Stomach (tissue), 4 donors: ENCODE measurements at regions not wholly inside any gene's neighbourhood (a gene's known extent, or its start where the extent isn't known, plus 50 kb on each side); places are given as distances from the start of the nearest gene placed in this dataset.

Experiments used
- POLR2A ChIP-seq, 4 donors: fragments of 450-650 bp; IDR thresholded peaks; one replicate each; pipeline ENCODE4 v1.6.1; 2016; ENCODE audit warnings: antibody characterized with exemption in 4 of 4, control low read depth in 2 of 4, mild to moderate bottlenecking in 1 of 4, moderate library complexity in 1 of 4
- POLR2AphosphoS5 ChIP-seq, 3 donors: sonication (generic); formaldehyde crosslinking; IDR thresholded peaks; one replicate each; pipeline ENCODE4 v1.6.1; 2016; ENCODE audit warnings: antibody characterized with exemption in 3 of 3
- TF ChIP-seq, protein P1 (sequence below), 7 experiments: fragments of 450-650 bp in 4 of 7; fragments of 200-600 bp in 3 of 7; sonication (generic) in 3 of 7; IDR thresholded peaks; one replicate each; pipeline ENCODE4 v1.5.1; 2016 to 2019; ENCODE audit warnings: antibody characterized with exemption in 7 of 7, control low read depth in 2 of 7, mild to moderate bottlenecking in 1 of 7

DNA sequence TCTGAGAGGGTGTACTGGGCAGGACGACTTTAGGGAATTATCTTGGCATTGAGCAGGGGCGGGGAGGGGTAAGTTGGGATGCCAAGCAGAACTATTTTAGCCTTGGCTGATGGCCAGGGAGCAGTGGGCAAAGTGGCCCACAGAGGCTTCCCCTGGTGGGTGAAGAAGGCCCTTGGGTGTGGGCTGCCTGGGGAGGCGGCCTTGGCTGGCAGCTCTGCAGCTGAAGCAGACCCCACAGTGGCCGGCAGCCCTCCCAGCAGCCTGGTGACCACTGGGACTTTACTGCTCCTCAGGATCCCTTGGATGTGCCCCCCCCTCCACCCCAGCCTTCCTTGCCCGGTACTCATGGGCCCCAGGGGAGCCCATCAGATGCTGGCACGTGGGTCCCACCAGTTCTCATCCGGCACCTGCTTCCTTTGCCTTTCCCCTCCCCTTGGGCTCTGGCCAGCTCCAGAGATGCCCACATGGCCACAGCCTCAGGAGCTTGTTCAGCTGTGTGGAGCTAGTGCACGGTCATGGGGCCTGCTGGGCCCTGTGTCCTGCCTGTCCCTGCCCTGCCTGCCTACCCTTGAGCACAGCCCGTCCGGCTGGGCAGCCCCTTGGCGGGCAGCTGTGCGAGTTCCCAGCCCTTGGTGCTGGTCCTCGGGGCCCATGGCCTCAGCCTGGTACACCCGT is 122.1 kb upstream of the HS6ST1 start:
- TF ChIP-seq, protein P1, sequence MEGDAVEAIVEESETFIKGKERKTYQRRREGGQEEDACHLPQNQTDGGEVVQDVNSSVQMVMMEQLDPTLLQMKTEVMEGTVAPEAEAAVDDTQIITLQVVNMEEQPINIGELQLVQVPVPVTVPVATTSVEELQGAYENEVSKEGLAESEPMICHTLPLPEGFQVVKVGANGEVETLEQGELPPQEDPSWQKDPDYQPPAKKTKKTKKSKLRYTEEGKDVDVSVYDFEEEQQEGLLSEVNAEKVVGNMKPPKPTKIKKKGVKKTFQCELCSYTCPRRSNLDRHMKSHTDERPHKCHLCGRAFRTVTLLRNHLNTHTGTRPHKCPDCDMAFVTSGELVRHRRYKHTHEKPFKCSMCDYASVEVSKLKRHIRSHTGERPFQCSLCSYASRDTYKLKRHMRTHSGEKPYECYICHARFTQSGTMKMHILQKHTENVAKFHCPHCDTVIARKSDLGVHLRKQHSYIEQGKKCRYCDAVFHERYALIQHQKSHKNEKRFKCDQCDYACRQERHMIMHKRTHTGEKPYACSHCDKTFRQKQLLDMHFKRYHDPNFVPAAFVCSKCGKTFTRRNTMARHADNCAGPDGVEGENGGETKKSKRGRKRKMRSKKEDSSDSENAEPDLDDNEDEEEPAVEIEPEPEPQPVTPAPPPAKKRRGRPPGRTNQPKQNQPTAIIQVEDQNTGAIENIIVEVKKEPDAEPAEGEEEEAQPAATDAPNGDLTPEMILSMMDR (IDR thresholded peaks at IDR 0.05), result no peak
- TF ChIP-seq POLR2A (IDR thresholded peaks at IDR 0.05), result no peak
- no peak for TF ChIP-seq POLR2AphosphoS5 (IDR thresholded peaks at IDR 0.05)
